GM06990 (cell line): ENCODE measurements at regions not wholly inside any gene's neighbourhood (a gene's known extent, or its start where the extent isn't known, plus 50 kb on each side); places are given as distances from the start of the nearest gene placed in this dataset.

Source experiments
- DNase-seq: peaks from one replicate; pipeline ENCODE4 v3.0.0-alpha.2; 2011; ENCODE audit not compliant: insufficient read length; ENCODE audit errors: extremely low read depth
- H3K27me3 ChIP-seq: replicated peaks from 2 replicates; pipeline ENCODE4 v1.6.0; 2011; ENCODE audit warnings: low read length; ENCODE audit not compliant: control insufficient read depth, insufficient read depth
- H3K36me3 ChIP-seq: 2 replicates; pipeline ENCODE4 v1.5.1; 2011; ENCODE audit warnings: low read length; ENCODE audit not compliant: control insufficient read depth, insufficient read depth
- H3K4me3 ChIP-seq: replicated peaks from 2 replicates; pipeline ENCODE4 v1.5.1; 2011; ENCODE audit warnings: low read depth, mild to moderate bottlenecking, control low read depth, low read length
- CTCF ChIP-seq: IDR thresholded peaks from 2 replicates; pipeline ENCODE4 v1.5.1; 2011; ENCODE audit warnings: low read length, control low read depth, mild to moderate bottlenecking, inconsistent platforms; ENCODE audit not compliant: insufficient read depth, poor library complexity, severe bottlenecking

- H3K4me3 ChIP-seq: no peak overlapping the region
- no peaks in the 10 kb centered on the region for H3K36me3 ChIP-seq
- DNase-seq: no peak
- TF ChIP-seq CTCF: no peak
- H3K27me3 ChIP-seq: no peaks in the 10 kb centered on the region
Measured at GRCh38 chr2:225169396-225169795, 127.1 kb upstream of the DOCK10 start.

GRCh38 chr2:225165052-225165451 lies 122.8 kb upstream of the DOCK10 start:
- no peak for TF ChIP-seq CTCF
- H3K27me3 ChIP-seq: no peaks in the 10 kb centered on the region
- H3K36me3 ChIP-seq: no peaks in the 10 kb centered on the region
- DNase-seq: no peak
- H3K4me3 ChIP-seq: no peak overlapping the region

GRCh38 chr2:225164401-225165050 lies 122.3 kb upstream of the DOCK10 start:
- H3K27me3 ChIP-seq: no peaks in the 10 kb centered on the region
- no peak for TF ChIP-seq CTCF
- H3K36me3 ChIP-seq: no peaks in the 10 kb centered on the region
- no peak for DNase-seq
- H3K4me3 ChIP-seq: no peak overlapping the region

GRCh38 chr2:225158360-225158759 lies 116.1 kb upstream of the DOCK10 start:
- H3K27me3 ChIP-seq: no peaks in the 10 kb centered on the region
- H3K36me3 ChIP-seq: no peaks in the 10 kb centered on the region

GRCh38 chr2:225156853-225157451 lies 114.7 kb upstream of the DOCK10 start:
- Histone ChIP-seq H3K36me3 (no peaks in the 10 kb centered on the region), H3K27me3 (no peaks in the 10 kb centered on the region)
- TF ChIP-seq CTCF: no peak

More at GRCh38 chr2:225158360-225158759, 116.1 kb upstream of the DOCK10 start:
- no peak overlapping the region for H3K4me3 ChIP-seq
- TF ChIP-seq CTCF: no peak
- no peak for DNase-seq

GRCh38 chr2:225140723-225141122 lies 98.5 kb upstream of the DOCK10 start:
- no peak for DNase-seq
- no peaks in the 10 kb centered on the region for H3K36me3 ChIP-seq
- no peak overlapping the region for H3K4me3 ChIP-seq
- H3K27me3 ChIP-seq: no peaks in the 10 kb centered on the region
- TF ChIP-seq CTCF: no peak

More at GRCh38 chr2:225156853-225157451, 114.7 kb upstream of the DOCK10 start:
- H3K4me3 ChIP-seq: no peak overlapping the region
- DNase-seq: no peak
